HFFc6 (cell line): ENCODE measurements at regions not wholly inside any gene's neighbourhood (a gene's known extent, or its start where the extent isn't known, plus 50 kb on each side); places are given as distances from the start of the nearest gene placed in this dataset.

ENCODE experiments used
- DNase-seq: peaks from one replicate; pipeline ENCODE4 v3.0.0-alpha.2; 2018
- H3K27ac Mint-ChIP-seq: 2 replicates; pipeline ENCODE4 v1.8.0; 2020; ENCODE audit warnings: mild to moderate bottlenecking, mixed read lengths
- H3K27me3 Mint-ChIP-seq: 2 replicates; pipeline ENCODE4 v1.8.0; 2021; ENCODE audit warnings: mild to moderate bottlenecking, moderate library complexity, mixed read lengths; ENCODE audit not compliant: insufficient read depth
- H3K36me3 Mint-ChIP-seq: 2 replicates; pipeline ENCODE4 v1.8.0; 2021; ENCODE audit warnings: low read depth, mixed read lengths
- H3K4me1 Mint-ChIP-seq: 2 replicates; pipeline ENCODE4 v1.8.0; 2020; ENCODE audit warnings: low read depth, mixed read lengths
- H3K4me3 Mint-ChIP-seq: 2 replicates; pipeline ENCODE4 v1.8.0; 2020; ENCODE audit warnings: mild to moderate bottlenecking, moderate library complexity, mixed read lengths
- H3K9me3 Mint-ChIP-seq: 2 replicates; pipeline ENCODE4 v1.8.0; 2020; ENCODE audit warnings: mild to moderate bottlenecking, mixed read lengths
- TF ChIP-seq, protein P1 (sequence below): fragments of 200-600 bp; sonication (generic); IDR thresholded peaks from 2 replicates; pipeline ENCODE4 v1.5.0; 2021; ENCODE audit warnings: antibody characterized with exemption, mild to moderate bottlenecking

DNA sequence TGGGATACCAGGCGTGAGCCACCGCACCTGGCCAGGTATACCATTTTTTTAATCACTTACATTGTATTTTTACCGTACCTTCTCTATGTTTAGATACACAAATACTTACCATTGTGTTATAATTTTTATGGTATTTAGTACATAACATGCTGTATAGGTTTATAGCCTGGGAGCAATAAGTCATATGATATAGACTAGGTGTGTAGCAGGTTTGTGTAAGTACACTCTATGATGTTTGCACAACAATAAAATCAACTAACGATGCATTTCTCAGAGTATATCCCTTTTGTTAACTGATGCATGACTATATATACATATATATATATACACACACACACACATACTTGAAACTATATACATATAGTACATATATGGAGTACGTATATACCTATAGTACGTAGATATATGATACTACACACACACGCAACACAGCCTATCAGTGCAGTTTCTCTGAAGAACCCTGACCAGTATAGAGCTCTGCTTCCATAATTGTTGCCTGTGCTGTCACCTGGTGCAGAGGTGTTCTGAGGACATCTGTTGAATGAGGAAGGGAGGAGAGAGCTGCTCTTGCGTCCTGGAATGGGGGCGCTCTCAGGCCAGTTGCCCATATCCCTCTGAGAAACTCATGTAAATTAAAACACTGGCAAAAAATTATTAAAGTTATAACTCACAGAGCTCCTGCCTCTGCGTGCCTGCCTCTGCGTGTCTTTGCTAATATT is 315.3 kb downstream of the FGFR2 start:
- peaks cover 43% of the 10 kb centered on the region for H3K9me3 Mint-ChIP-seq
- H3K27me3 Mint-ChIP-seq = no peaks in the 10 kb centered on the region
- peaks cover 3% of the 10 kb centered on the region; the same call in 1 of the 2 replicates for H3K36me3 Mint-ChIP-seq
- DNase-seq = no peak
- H3K27ac Mint-ChIP-seq = no peak overlapping the region
- no peak overlapping the region for H3K4me3 Mint-ChIP-seq
- H3K4me1 Mint-ChIP-seq = no peaks in the 10 kb centered on the region
- TF ChIP-seq, protein P1, sequence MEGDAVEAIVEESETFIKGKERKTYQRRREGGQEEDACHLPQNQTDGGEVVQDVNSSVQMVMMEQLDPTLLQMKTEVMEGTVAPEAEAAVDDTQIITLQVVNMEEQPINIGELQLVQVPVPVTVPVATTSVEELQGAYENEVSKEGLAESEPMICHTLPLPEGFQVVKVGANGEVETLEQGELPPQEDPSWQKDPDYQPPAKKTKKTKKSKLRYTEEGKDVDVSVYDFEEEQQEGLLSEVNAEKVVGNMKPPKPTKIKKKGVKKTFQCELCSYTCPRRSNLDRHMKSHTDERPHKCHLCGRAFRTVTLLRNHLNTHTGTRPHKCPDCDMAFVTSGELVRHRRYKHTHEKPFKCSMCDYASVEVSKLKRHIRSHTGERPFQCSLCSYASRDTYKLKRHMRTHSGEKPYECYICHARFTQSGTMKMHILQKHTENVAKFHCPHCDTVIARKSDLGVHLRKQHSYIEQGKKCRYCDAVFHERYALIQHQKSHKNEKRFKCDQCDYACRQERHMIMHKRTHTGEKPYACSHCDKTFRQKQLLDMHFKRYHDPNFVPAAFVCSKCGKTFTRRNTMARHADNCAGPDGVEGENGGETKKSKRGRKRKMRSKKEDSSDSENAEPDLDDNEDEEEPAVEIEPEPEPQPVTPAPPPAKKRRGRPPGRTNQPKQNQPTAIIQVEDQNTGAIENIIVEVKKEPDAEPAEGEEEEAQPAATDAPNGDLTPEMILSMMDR = no peak

DNA sequence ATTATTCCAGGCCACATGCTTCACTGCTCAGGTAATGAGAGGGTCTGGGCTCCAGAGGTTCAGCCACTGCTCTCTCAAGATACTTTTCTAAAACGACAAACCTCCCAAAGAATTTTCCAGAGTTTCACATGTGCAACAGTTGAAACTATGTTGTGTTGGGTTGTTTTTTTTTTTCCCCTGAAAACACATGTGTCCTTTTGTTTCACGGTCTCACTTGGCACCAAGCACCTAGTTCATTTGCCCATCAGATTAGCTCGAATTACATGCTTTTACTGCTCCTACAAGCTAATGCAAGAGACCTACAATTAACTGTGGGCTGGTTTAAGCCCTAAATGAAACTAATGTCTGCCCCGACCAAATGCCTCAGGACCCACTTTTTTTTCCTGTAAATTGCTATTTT is 313.3 kb downstream of the FGFR2 start:
- DNase-seq = no peak
- Mint-ChIP-seq H3K27me3 (no peaks in the 10 kb centered on the region), H3K36me3 (no peaks in the 10 kb centered on the region; the same call in 1 of the 2 replicates), H3K4me1 (no peaks in the 10 kb centered on the region), H3K4me3 (no peak overlapping the region), H3K27ac (no peak overlapping the region), H3K9me3 (peaks cover 36% of the 10 kb centered on the region)
- TF ChIP-seq, protein P1 = no peak

DNA sequence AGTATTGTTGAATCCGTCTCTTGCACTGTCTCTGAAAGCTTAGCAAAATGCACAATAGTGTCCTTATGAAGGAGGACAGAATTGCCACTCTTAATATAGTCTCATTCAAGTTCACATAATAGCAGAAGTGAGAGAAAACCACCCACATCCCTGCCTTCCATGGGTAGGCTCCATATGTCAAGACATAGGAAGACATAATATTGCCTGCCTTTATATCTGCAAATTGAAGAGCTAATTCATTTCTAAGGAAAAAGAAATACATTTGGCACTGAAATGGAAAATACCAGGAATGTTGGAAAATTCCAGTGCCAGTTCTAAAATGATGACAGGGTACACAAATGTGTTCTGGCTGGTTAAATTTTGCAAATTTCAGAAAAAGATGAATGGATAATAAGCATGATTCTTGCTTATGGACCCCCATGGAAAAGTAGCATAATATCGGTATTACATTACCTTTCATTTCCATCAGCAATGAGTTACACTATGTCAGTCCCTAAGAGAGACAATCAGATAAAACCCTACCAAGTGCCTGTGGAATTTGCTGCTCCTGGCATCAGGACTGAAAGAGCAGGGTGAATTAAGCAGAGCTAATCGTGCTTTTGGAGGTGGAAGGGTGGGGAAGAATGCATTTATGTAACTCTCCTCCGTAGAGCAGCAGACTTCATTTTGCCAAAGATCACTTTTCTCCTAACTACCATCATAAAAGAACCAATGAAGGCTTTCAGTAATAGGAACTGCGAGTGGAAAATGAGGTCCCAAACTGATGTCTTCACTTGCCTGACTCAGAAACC is 312.6 kb downstream of the FGFR2 start:
- no peaks in the 10 kb centered on the region for H3K4me1 Mint-ChIP-seq
- no peak overlapping the region for H3K27ac Mint-ChIP-seq
- no peaks in the 10 kb centered on the region for H3K27me3 Mint-ChIP-seq
- no peak for DNase-seq
- TF ChIP-seq, protein P1 = no peak
- no peak overlapping the region for H3K4me3 Mint-ChIP-seq
- no peaks in the 10 kb centered on the region; the same call in 1 of the 2 replicates for H3K36me3 Mint-ChIP-seq
- H3K9me3 Mint-ChIP-seq = peaks cover 38% of the 10 kb centered on the region

DNA sequence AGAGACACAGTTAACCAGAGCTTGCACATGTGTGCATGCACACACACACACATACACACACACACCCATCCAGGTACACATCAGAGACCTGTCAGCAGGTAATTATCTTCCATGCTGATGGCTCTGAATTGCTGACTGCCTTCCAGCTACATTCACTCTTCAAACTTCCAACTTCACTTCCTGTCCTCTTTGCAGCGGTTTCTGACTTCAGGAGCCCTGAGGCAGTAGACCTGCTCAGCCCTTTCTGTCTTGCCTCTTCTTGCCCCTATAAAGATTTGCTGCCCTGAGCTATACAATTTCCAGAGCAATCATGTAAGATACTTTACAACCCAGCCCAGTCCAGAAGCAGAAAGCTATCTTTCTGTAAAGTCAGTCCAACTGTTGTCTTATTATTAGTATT is 310.2 kb downstream of the FGFR2 start:
- no peaks in the 10 kb centered on the region for H3K4me1 Mint-ChIP-seq
- H3K9me3 Mint-ChIP-seq = peaks cover 57% of the 10 kb centered on the region
- H3K36me3 Mint-ChIP-seq = no peaks in the 10 kb centered on the region; the same call in 1 of the 2 replicates

DNA sequence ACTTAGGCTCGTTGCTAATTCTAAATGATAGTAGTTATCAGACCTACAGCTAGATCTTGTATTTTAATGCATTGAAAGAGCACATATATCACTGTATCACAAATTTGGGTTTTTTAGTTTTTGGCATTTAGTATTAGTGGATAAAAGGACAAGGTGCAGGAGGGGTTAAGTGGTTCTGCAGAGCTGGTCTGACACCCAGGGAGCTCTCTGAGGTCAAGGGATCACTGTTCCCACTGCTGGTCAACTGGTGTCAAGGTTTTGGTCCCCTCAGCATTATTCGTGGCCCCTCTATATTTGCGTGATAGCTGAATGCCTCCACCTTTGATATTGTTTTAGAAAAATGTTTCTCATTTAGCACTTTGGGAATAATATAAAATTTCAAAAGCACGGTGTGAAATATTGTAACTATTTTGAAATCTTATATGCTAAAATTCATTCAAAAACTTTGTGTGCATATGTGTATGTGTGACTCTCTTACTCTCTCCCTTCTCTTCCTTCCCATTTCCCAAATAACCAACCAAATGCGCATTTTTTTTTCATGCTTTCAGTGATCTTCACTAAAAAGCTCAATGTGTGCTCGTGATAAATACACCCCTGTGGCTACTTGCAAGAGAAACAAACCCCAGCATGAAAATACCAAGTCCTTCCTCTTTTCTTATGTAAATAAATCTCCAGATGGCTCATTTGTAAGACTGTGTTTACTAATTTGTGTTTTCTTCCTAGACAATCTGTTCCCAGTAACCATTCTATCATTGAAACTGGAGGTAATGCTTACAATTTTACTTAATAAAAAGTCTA is 309.2 kb downstream of the FGFR2 start:
- peaks cover 66% of the 10 kb centered on the region for H3K9me3 Mint-ChIP-seq
- TF ChIP-seq, protein P1 = no peak
- H3K27me3 Mint-ChIP-seq = peaks cover 2% of the 10 kb centered on the region
- DNase-seq = no peak
- H3K27ac Mint-ChIP-seq = no peak overlapping the region
- H3K36me3 Mint-ChIP-seq = no peaks in the 10 kb centered on the region; the same call in 1 of the 2 replicates
- no peak overlapping the region for H3K4me3 Mint-ChIP-seq
- no peaks in the 10 kb centered on the region for H3K4me1 Mint-ChIP-seq

More for the DNA sequence above, 310.2 kb downstream of the FGFR2 start:
- Mint-ChIP-seq H3K27ac (no peak overlapping the region), H3K4me3 (no peak overlapping the region), H3K27me3 (peaks cover 2% of the 10 kb centered on the region)
- TF ChIP-seq, protein P1 = no peak
- DNase-seq = no peak
